HEK293 (cell line): ENCODE measurements at regions not wholly inside any gene's neighbourhood (a gene's known extent, or its start where the extent isn't known, plus 50 kb on each side); places are given as distances from the start of the nearest gene placed in this dataset.

Source experiments
- CTCF ChIP-seq: fragments of 450-650 bp; formaldehyde crosslinking; IDR thresholded peaks from 2 replicates; pipeline ENCODE4 v1.5.1; 2016; ENCODE audit warnings: missing biosample characterization, missing genetic modification characterization
- ELK4 ChIP-seq: IDR thresholded peaks from 2 replicates; pipeline ENCODE4 v1.6.1; 2011; ENCODE audit warnings: mild to moderate bottlenecking, low read depth, low read length, borderline replicate concordance
- REST ChIP-seq: fragments of 450-650 bp; formaldehyde crosslinking; IDR thresholded peaks from 2 replicates; pipeline ENCODE4 v1.5.1; 2016; ENCODE audit warnings: missing biosample characterization, missing genetic modification characterization
- ZNF10 ChIP-seq: fragments of 450-650 bp; formaldehyde crosslinking; IDR thresholded peaks from 2 replicates; pipeline ENCODE4 v1.5.1; 2017; ENCODE audit warnings: missing biosample characterization, missing genetic modification characterization

- no peak for TF ChIP-seq CTCF
- TF ChIP-seq REST, result no peak
- TF ChIP-seq ELK4, result no peak
- TF ChIP-seq ZNF10, result no peak
Measured at GRCh38 chr10:84063440-84063839, 75.9 kb upstream of the GHITM start.
